ENCODE measurements at regions not wholly inside any gene's neighbourhood (a gene's known extent, or its start where the extent isn't known, plus 50 kb on each side); places are given as distances from the start of the nearest gene placed in this dataset.

- DNase-seq (no peak), ATAC-seq (replicated peaks) (no peak)
- peaks cover 3 to 6% of the 10 kb centered on the region in 2 donors for H3K9me3 Mint-ChIP-seq
- no peak overlapping the region for H3K4me3 Mint-ChIP-seq
- H3K27me3 Mint-ChIP-seq: no peaks in the 10 kb centered on the region
- H3K4me1 Mint-ChIP-seq: no peaks in the 10 kb centered on the region
- no peak overlapping the region for H3K27ac Mint-ChIP-seq
- H3K36me3 Mint-ChIP-seq: peaks cover under 1 to 5% of the 10 kb centered on the region in 2 donors
These were observed 87.0 kb upstream of the ATG10 start for GRCh38 chr5:81884871-81885270.

DNA sequence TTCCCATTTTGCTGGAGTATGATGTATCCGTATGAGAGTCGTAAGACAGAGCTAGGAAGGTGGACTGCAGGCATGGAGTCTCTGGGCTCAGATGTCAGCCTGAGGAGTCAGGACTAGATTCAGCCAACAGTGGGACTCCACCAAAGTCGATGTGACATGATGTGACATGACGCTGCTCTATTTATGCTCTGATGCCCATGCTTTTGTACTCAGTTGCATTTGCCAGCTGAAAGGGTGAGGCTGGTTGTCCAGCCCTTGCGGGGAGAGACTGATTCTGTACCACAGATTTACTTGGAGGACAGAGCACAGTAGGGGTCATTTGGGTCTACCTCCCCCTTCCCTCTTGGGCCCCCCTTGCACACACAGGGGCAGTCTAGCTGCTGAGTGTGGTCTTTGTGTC, 88.5 kb upstream of the ATG10 start:
- H3K4me1 Mint-ChIP-seq: no peaks in the 10 kb centered on the region
- no peak overlapping the region for H3K4me3 Mint-ChIP-seq
- H3K36me3 Mint-ChIP-seq: no peaks in the 10 kb centered on the region
- no peaks in the 10 kb centered on the region for H3K27me3 Mint-ChIP-seq
- DNase-seq: no peak
- H3K9me3 Mint-ChIP-seq: no peaks in the 10 kb centered on the region
- ATAC-seq (replicated peaks): no peak
- no peak overlapping the region for H3K27ac Mint-ChIP-seq

- no peaks in the 10 kb centered on the region for H3K9me3 Mint-ChIP-seq
- no peaks in the 10 kb centered on the region for H3K4me1 Mint-ChIP-seq
- H3K36me3 Mint-ChIP-seq: no peaks in the 10 kb centered on the region
- H3K27ac Mint-ChIP-seq: no peak overlapping the region
- no peaks in the 10 kb centered on the region for H3K27me3 Mint-ChIP-seq
- no peak overlapping the region for H3K4me3 Mint-ChIP-seq
- ATAC-seq (replicated peaks) (no peak), DNase-seq (no peak)
These were observed 90.2 kb upstream of the ATG10 start for GRCh38 chr5:81881595-81881994.

DNA sequence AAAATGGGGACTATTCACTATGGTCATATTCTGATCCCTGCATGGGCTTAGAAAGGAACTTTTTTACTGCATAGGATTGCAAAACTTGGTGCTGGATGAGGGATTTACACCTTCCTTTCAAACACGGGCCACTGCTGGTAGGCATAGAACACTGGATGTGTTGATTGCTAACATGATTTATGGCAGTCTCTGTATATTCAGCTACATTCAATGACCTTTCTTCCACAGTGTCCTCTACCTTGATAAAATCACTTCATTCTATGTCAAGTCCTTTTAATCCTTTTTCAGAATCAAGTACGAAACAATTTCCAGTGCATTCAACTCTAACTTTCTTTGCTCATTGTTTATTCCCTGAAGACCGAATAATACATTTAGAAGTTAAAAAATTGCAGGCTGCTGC, 91.9 kb upstream of the ATG10 start:
- no peak overlapping the region for H3K27ac Mint-ChIP-seq
- ATAC-seq (replicated peaks) (no peak), DNase-seq (no peak)
- H3K4me1 Mint-ChIP-seq: no peaks in the 10 kb centered on the region
- H3K4me3 Mint-ChIP-seq: no peak overlapping the region
- no peaks in the 10 kb centered on the region for H3K9me3 Mint-ChIP-seq
- no peaks in the 10 kb centered on the region for H3K27me3 Mint-ChIP-seq
- H3K36me3 Mint-ChIP-seq: no peaks in the 10 kb centered on the region

GRCh38 chr5:81878333-81878732, 93.5 kb upstream of the ATG10 start:
- Mint-ChIP-seq H3K27me3 (no peaks in the 10 kb centered on the region), H3K9me3 (no peaks in the 10 kb centered on the region), H3K27ac (no peak overlapping the region), H3K4me3 (no peak overlapping the region), H3K36me3 (no peaks in the 10 kb centered on the region), H3K4me1 (no peaks in the 10 kb centered on the region)
- DNase-seq: no peak
- no peak for ATAC-seq (replicated peaks)

DNA sequence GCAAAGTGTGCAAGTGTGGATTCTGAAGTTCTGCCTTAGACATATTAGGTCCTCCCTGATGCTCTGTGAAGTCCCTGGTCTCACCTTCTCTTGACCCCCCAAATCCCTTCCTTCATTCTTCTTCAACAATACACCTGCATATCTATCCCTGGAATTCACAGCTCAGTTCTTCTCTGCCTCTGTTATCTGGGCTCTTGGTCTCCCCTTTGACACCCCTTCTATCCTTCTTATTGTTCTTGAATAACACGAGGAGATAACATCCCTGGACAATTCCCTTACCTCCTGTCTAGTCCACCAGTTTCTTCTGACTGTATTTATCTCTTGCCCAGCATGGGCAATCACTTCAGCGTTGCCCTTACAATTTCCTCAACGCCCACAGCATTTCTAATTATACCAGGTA, 104.8 kb upstream of the ATG10 start:
- H3K27ac Mint-ChIP-seq: no peak overlapping the region
- no peak overlapping the region for H3K4me3 Mint-ChIP-seq
- H3K4me1 Mint-ChIP-seq: no peaks in the 10 kb centered on the region
- no peak for ATAC-seq (replicated peaks)
- no peaks in the 10 kb centered on the region for H3K9me3 Mint-ChIP-seq
- H3K36me3 Mint-ChIP-seq: no peaks in the 10 kb centered on the region
- no peaks in the 10 kb centered on the region for H3K27me3 Mint-ChIP-seq
- DNase-seq: no peak

DNA sequence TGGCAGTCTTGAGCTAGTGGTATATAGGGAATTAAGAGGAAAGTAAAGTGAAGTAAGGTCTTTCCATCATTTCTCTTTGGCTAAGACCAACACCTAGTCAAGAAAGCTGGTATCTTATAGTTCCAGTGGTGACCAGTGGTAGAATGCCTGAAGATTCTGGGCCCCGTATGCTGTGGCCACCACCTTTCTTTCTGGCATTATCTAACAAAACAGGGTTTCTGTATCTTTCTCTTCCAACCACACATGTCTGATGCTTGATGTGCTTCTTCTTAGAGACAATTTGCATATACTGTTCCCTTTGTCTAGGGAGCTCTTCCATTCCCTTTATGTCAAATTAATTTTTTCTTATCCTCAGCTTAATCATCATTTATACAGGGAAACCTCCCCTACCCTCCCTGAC, 109.9 kb upstream of the SSBP2 start:
- ATAC-seq (replicated peaks): no peak
- Mint-ChIP-seq H3K27ac (no peak overlapping the region), H3K4me3 (no peak overlapping the region), H3K36me3 (no peaks in the 10 kb centered on the region), H3K4me1 (peaks cover 2 to 7% of the 10 kb centered on the region in 2 donors), H3K9me3 (no peaks in the 10 kb centered on the region), H3K27me3 (no peaks in the 10 kb centered on the region)
- no peak for DNase-seq

GRCh38 chr5:81859624-81860023, 108.7 kb upstream of the SSBP2 start:
- ATAC-seq (replicated peaks) (no peak), DNase-seq (no peak)
- Mint-ChIP-seq H3K36me3 (no peaks in the 10 kb centered on the region), H3K4me1 (peaks cover 2 to 7% of the 10 kb centered on the region in 2 donors), H3K27me3 (no peaks in the 10 kb centered on the region), H3K4me3 (no peak overlapping the region), H3K9me3 (no peaks in the 10 kb centered on the region), H3K27ac (no peak overlapping the region)

DNA sequence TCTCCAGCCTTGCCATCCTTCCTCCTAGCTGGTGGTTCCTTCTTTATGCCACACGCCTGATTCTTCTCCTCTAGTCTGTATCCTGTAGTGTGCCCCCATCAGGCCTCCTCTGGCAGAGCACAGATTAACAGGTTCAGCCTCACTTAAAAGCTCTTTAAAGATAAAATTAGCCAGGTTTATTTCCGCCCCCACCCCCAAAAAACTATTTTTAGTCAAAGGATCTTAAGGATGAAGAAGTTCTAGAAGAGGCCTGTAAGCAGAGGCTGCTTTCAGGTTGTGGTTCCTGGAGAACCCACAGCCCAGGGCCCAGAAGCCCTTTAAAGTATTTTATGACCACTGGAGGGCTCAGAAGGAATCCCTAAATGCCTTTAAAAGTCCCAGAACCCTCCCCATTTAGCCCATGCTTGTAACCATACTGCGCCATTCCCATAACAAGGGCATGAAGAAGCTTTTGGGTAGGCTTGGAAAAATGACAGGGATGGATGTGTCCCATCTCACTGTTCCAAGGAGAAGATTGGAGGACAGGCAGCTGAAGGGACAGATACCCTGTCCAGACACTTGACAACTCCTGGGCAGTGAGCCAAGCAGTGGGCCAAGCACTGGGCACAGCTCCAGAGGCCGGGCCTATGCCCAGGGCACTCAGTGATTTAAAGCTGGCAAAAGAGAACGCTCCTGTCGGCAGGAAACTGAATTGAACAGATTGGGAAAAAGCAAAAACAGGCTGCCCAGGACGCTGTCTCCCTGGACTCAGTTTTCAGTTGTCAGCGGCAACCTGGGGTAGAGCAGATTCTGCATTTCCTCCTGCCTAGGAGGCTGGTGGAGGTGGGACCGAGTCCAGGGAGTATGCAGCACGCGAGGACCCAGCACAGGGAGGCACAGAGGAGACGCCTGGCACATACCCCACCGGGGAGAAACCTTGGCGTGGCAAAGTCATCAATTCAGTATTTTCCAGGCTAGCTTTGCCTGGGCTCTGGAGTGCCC, 106.3 kb upstream of the SSBP2 start:
- Mint-ChIP-seq H3K27me3 (no peaks in the 10 kb centered on the region), H3K4me1 (peaks cover 12 to 26% of the 10 kb centered on the region in 2 donors), H3K9me3 (no peaks in the 10 kb centered on the region), H3K36me3 (no peaks in the 10 kb centered on the region), H3K4me3 (no peak overlapping the region), H3K27ac (peak overlapping the region; percentile 52)
- DNase-seq: no peak
- peak in 1 of 2 donors; percentile 47 for ATAC-seq (replicated peaks)

GRCh38 chr5:81855591-81855990, 104.7 kb upstream of the SSBP2 start:
- peaks cover 0 to under 1% of the 10 kb centered on the region in 2 donors for H3K27me3 Mint-ChIP-seq
- no peaks in the 10 kb centered on the region for H3K36me3 Mint-ChIP-seq
- no peak overlapping the region for H3K4me3 Mint-ChIP-seq
- H3K4me1 Mint-ChIP-seq: peaks cover 21 to 41% of the 10 kb centered on the region in 2 donors
- no peak for ATAC-seq (replicated peaks)
- H3K27ac Mint-ChIP-seq: no peak overlapping the region
- no peak for DNase-seq
- H3K9me3 Mint-ChIP-seq: no peaks in the 10 kb centered on the region

DNA sequence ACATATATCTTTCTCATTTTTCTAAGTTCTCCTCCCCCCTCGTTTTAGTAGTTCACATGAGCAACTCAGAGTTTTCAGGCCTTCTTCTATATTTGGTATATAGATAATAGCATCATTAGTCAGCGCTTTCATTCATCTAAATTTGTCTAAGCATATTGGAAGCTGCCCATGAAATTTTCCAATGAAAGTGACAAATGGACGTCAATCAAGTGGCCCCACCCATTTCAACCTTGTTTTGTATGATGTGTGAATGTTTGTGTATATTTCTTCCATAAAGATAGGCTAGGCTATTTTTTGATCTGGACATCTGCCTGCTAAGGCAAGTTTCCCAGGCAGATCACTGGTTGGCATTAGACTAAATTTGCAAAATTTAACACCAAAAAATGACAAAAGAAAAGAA, 104.0 kb upstream of the SSBP2 start:
- Mint-ChIP-seq H3K4me1 (peaks cover 27 to 47% of the 10 kb centered on the region in 2 donors), H3K27me3 (peaks cover 0 to 7% of the 10 kb centered on the region in 2 donors), H3K9me3 (no peaks in the 10 kb centered on the region), H3K27ac (no peak overlapping the region), H3K4me3 (no peak overlapping the region), H3K36me3 (no peaks in the 10 kb centered on the region)
- ATAC-seq (replicated peaks) (no peak), DNase-seq (no peak)

- H3K4me3 Mint-ChIP-seq: no peak overlapping the region
- DNase-seq (no peak), ATAC-seq (replicated peaks) (no peak)
- no peak overlapping the region for H3K27ac Mint-ChIP-seq
- no peaks in the 10 kb centered on the region for H3K36me3 Mint-ChIP-seq
- H3K27me3 Mint-ChIP-seq: peaks cover 0 to 9% of the 10 kb centered on the region in 2 donors
- peaks cover 28 to 52% of the 10 kb centered on the region in 2 donors for H3K4me1 Mint-ChIP-seq
- no peaks in the 10 kb centered on the region for H3K9me3 Mint-ChIP-seq
These were observed 103.6 kb upstream of the SSBP2 start for GRCh38 chr5:81854485-81854884.

- DNase-seq: no peak
- ATAC-seq (replicated peaks): no peak
- Mint-ChIP-seq H3K9me3 (no peaks in the 10 kb centered on the region), H3K4me1 (peaks cover 28 to 52% of the 10 kb centered on the region in 2 donors), H3K27me3 (peaks cover 0 to 9% of the 10 kb centered on the region in 2 donors), H3K27ac (peak overlapping the region; percentile 81), H3K36me3 (no peaks in the 10 kb centered on the region), H3K4me3 (peak overlapping the region; percentile 88 to 95)
These were observed 102.1 kb upstream of the SSBP2 start for GRCh38 chr5:81853030-81853357.

DNA sequence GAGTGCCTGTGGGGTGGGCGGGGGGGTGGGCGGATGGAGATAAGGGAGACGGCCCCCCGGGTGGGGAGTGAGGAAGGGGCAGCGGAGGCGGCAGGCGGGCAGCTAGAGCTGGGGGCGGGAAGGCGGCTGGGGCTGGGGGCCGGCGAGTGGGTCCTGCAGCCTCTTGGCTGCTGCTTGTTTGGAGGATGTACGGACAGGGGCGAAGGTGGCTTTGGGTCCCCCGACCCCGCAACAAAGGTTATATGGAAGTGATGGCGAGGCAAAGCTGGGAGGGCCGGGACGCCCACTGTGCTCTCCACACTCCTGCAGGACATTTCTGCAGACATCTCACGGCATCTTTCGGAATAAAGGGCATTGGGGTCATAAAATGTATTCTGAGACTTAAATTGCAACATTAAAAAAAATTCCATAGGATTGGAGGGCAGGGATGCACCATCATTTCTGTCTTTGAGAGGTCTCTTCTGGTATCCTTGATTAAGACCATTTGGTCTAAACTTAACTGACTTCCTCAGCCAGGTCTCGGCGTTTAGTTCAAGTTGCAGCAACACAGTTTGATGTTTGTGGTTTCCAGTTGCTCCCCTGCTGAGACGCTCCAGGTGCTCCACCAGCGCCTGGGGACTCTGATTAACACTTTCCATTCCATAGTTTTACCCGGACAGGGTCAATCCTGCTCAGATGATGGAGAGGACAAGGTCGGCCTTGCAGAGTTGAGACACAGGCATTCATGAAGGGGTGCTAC, 101.6 kb upstream of the SSBP2 start:
- ATAC-seq (replicated peaks): peak; percentile 33 to 35
- Mint-ChIP-seq H3K4me1 (peaks cover 28 to 52% of the 10 kb centered on the region in 2 donors), H3K9me3 (no peaks in the 10 kb centered on the region), H3K27ac (peak overlapping the region; percentile 81), H3K4me3 (peak overlapping the region; percentile 88 to 95), H3K36me3 (no peaks in the 10 kb centered on the region), H3K27me3 (peaks cover 0 to 9% of the 10 kb centered on the region in 2 donors)
- DNase-seq: no peak
